Astrocyte (in vitro differentiated cells and primary cell): ENCODE measurements at regions not wholly inside any gene's neighbourhood (a gene's known extent, or its start where the extent isn't known, plus 50 kb on each side); places are given as distances from the start of the nearest gene placed in this dataset.

Source experiments
- DNase-seq: peaks from one replicate; pipeline ENCODE4 v3.0.0-alpha.2; 2010; ENCODE audit warnings: low read depth
- FAIRE-seq: peaks from 2 replicates; lab custom pipeline; 2011; peaks lifted over from hg19 to GRCh38; lab: Jason Lieb, UNC
- H2AFZ ChIP-seq: 2 replicates; pipeline ENCODE4 v1.6.0; 2012; ENCODE audit warnings: low read depth, low read length, inconsistent platforms
- H3K27ac ChIP-seq: 2 replicates; pipeline ENCODE4 v1.5.1; 2011; ENCODE audit warnings: low read depth, low read length, inconsistent platforms
- H3K27me3 ChIP-seq: 2 replicates; pipeline ENCODE4 v1.6.0; 2011; ENCODE audit warnings: low read length, inconsistent platforms; ENCODE audit not compliant: insufficient read depth
- H3K36me3 ChIP-seq: 2 replicates; pipeline ENCODE4 v1.5.1; 2011; ENCODE audit warnings: low read length, inconsistent platforms; ENCODE audit not compliant: insufficient read depth
- H3K4me1 ChIP-seq: 2 replicates; pipeline ENCODE4 v1.5.1; 2011; ENCODE audit warnings: low read length, inconsistent platforms; ENCODE audit not compliant: insufficient read depth
- H3K4me2 ChIP-seq: 2 replicates; pipeline ENCODE4 v1.6.0; 2012; ENCODE audit warnings: low read length, inconsistent platforms
- H3K4me3 ChIP-seq: 2 replicates; pipeline ENCODE4 v1.5.1; 2011; ENCODE audit warnings: low read depth, mild to moderate bottlenecking, low read length, inconsistent platforms; ENCODE audit not compliant: insufficient read depth
- H3K79me2 ChIP-seq: 2 replicates; pipeline ENCODE4 v1.6.0; 2012; ENCODE audit warnings: mild to moderate bottlenecking, low read length, inconsistent platforms; ENCODE audit not compliant: insufficient read depth
- H3K9ac ChIP-seq: 2 replicates; pipeline ENCODE4 v1.6.0; 2012; ENCODE audit warnings: mild to moderate bottlenecking, low read length, inconsistent platforms
- H3K9me3 ChIP-seq: 2 replicates; pipeline ENCODE4 v1.5.1; 2012; ENCODE audit warnings: low read depth, mild to moderate bottlenecking, low read length, inconsistent platforms; ENCODE audit not compliant: insufficient read depth
- H4K20me1 ChIP-seq: 2 replicates; pipeline ENCODE4 v1.6.0; 2012; ENCODE audit warnings: low read length, inconsistent platforms; ENCODE audit not compliant: insufficient read depth
- H3K27ac Mint-ChIP-seq: one replicate; pipeline ENCODE4 v1.8.0; 2021; ENCODE audit warnings: mild to moderate bottlenecking, mixed read lengths; ENCODE audit not compliant: unreplicated experiment
- H3K27me3 Mint-ChIP-seq: one replicate; pipeline ENCODE4 v1.8.0; 2021; ENCODE audit warnings: low read depth, mixed read lengths; ENCODE audit not compliant: unreplicated experiment
- H3K36me3 Mint-ChIP-seq: one replicate; pipeline ENCODE4 v1.8.0; 2021; ENCODE audit warnings: low read depth, mixed read lengths; ENCODE audit not compliant: unreplicated experiment
- H3K4me1 Mint-ChIP-seq: one replicate; pipeline ENCODE4 v1.8.0; 2021; ENCODE audit warnings: low read depth, mixed read lengths; ENCODE audit not compliant: unreplicated experiment
- H3K4me3 Mint-ChIP-seq: one replicate; pipeline ENCODE4 v1.8.0; 2021; ENCODE audit warnings: mild to moderate bottlenecking, moderate library complexity, mixed read lengths; ENCODE audit not compliant: unreplicated experiment
- H3K9me3 Mint-ChIP-seq: one replicate; pipeline ENCODE4 v1.8.0; 2021; ENCODE audit warnings: mild to moderate bottlenecking, mixed read lengths; ENCODE audit not compliant: unreplicated experiment
- EZH2 ChIP-seq: IDR thresholded peaks from 2 replicates; pipeline ENCODE4 v1.6.1; 2012; ENCODE audit warnings: mild to moderate bottlenecking, low read length, inconsistent platforms; ENCODE audit not compliant: insufficient read depth
- TF ChIP-seq, protein P1 (sequence below): IDR thresholded peaks from 2 replicates; pipeline ENCODE4 v1.5.1; 2011; ENCODE audit warnings: low read depth, mild to moderate bottlenecking, inconsistent platforms, low read length, moderate library complexity; ENCODE audit not compliant: insufficient read depth

DNA sequence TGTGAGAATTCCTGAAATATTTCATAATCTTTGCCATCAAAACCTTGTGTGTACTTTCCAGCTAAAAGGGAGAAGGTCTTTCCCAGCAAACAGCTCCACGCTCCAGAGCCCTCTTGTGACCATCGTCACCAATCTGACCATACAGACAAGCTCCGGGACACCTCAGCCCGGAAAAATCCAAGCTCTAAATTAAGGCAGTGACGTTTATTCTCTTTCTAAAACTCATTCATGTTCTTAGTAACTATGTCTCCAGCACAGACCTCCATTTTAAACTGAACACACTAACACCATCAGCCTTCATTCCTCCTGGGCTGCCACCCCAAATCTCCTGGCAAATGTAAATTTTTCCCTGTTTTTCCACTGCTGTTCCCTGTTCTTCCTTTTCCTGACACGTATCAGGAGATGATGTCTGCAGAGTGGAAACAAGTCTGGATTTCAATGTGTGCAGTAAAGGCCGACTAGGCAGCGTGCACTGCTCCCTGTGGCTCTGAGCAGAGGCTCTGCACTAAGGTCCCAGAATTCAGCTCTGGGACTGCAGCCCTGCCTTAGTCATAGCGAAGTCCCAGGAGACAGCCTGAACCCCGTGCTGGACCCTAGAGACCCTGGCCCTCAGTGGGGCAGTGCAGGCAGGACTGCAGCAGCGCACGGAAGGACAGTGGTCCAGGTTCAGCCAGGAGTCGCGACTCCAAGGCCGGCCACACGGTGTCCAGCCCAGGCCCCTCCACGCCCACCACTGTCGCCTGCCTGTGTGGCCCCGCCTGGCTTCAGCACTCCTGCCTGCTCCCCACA lies 452.5 kb upstream of the SALL3 start:
- Mint-ChIP-seq H3K4me3 (no peak overlapping the region), H3K36me3 (no peaks in the 10 kb centered on the region), H3K4me1 (no peaks in the 10 kb centered on the region), H3K27me3 (no peaks in the 10 kb centered on the region), H3K9me3 (peaks cover 6% of the 10 kb centered on the region), H3K27ac (no peak overlapping the region)
- H3K4me3 ChIP-seq, result no peak overlapping the region
- H3K27ac ChIP-seq, result no peak overlapping the region
- H3K27me3 ChIP-seq, result no peaks in the 10 kb centered on the region
- FAIRE-seq (no peak), DNase-seq (no peak)
- no peaks in the 10 kb centered on the region for H4K20me1 ChIP-seq
- H3K4me2 ChIP-seq, result no peak overlapping the region
- H3K36me3 ChIP-seq, result no peaks in the 10 kb centered on the region
- TF ChIP-seq, protein P1, sequence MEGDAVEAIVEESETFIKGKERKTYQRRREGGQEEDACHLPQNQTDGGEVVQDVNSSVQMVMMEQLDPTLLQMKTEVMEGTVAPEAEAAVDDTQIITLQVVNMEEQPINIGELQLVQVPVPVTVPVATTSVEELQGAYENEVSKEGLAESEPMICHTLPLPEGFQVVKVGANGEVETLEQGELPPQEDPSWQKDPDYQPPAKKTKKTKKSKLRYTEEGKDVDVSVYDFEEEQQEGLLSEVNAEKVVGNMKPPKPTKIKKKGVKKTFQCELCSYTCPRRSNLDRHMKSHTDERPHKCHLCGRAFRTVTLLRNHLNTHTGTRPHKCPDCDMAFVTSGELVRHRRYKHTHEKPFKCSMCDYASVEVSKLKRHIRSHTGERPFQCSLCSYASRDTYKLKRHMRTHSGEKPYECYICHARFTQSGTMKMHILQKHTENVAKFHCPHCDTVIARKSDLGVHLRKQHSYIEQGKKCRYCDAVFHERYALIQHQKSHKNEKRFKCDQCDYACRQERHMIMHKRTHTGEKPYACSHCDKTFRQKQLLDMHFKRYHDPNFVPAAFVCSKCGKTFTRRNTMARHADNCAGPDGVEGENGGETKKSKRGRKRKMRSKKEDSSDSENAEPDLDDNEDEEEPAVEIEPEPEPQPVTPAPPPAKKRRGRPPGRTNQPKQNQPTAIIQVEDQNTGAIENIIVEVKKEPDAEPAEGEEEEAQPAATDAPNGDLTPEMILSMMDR, result no peak
- TF ChIP-seq EZH2, result no peak
- no peak overlapping the region for H3K9ac ChIP-seq
- H3K9me3 ChIP-seq, result peaks cover 3% of the 10 kb centered on the region
- no peaks in the 10 kb centered on the region for H3K79me2 ChIP-seq
- H2AFZ ChIP-seq, result no peak overlapping the region
- no peaks in the 10 kb centered on the region for H3K4me1 ChIP-seq

DNA sequence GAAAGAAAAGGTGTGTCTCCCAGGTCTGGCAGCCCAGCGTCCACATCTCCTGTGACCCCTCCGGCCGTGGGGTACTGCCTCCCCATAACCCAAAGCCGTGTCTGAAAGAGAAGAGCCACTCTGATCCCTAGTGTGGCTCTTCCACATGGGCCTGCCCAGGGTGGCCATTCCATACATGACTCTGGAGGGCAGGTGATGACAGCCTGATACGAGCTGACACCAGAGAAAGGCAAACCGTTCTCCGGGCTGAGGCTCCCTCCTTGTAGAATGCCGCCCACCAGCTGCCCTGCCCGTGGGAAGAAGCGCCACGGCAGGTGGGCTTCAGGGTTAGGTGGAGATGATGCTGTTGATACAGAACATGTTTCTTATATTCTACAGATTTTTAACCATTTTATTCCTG lies 451.6 kb upstream of the SALL3 start:
- DNase-seq, result no peak
- Mint-ChIP-seq H3K4me1 (no peaks in the 10 kb centered on the region), H3K36me3 (no peaks in the 10 kb centered on the region), H3K4me3 (no peak overlapping the region), H3K27me3 (no peaks in the 10 kb centered on the region), H3K9me3 (peaks cover 11% of the 10 kb centered on the region), H3K27ac (no peak overlapping the region)
- no peaks in the 10 kb centered on the region for H3K79me2 ChIP-seq
- no peaks in the 10 kb centered on the region for H3K36me3 ChIP-seq
- H3K27me3 ChIP-seq, result no peaks in the 10 kb centered on the region
- H3K4me3 ChIP-seq, result no peak overlapping the region
- peaks cover 3% of the 10 kb centered on the region for H3K9me3 ChIP-seq
- no peak for TF ChIP-seq EZH2
- TF ChIP-seq, protein P1, result no peak
- H3K27ac ChIP-seq, result no peak overlapping the region
- H2AFZ ChIP-seq, result no peak overlapping the region
- no peak overlapping the region for H3K4me2 ChIP-seq
- no peaks in the 10 kb centered on the region for H3K4me1 ChIP-seq
- H3K9ac ChIP-seq, result no peak overlapping the region
- no peaks in the 10 kb centered on the region for H4K20me1 ChIP-seq
- FAIRE-seq, result no peak
